ENCODE measurements at regions not wholly inside any gene's neighbourhood (a gene's known extent, or its start where the extent isn't known, plus 50 kb on each side); places are given as distances from the start of the nearest gene placed in this dataset.
A peak's percentile ranks its signal among the peaks of the same experiment; 100 is the strongest.

DNA sequence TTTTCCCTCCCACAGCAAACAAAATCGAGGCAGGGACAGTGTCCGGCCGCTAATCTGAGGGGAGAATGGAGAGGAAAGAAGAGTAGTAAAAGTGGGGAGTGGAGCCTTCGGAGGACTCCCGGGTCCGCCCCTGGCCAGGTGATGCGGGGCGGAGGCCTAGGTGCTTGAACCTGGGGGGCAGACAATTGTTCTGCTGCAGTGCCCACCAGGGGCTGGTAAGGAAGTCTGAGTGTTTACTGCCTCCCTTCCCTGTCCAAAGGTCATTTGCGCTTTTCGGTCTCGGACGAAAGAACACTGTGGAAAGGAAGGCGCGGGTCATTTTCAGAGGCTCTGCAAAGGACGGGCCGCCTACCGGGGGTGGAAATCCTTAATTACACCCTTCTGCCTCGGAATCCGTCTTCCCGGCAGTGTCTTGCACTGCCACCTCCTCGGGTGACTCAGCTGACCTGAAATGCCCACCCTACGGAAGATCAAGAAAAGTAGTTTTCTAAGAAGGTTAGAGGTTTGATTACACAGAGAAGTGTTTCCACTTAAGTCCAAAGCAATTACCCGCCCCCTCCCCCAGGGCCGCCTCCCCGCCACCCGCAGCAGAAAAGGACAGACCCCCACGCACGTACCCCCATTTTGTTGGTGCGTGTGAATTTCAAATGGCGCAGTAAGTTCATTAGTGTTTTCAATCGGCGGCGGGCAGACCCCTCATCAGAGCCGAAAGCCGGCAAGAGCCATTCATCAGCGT, 99.9 kb upstream of the TENM3 start:
- TF ChIP-seq, protein P1, sequence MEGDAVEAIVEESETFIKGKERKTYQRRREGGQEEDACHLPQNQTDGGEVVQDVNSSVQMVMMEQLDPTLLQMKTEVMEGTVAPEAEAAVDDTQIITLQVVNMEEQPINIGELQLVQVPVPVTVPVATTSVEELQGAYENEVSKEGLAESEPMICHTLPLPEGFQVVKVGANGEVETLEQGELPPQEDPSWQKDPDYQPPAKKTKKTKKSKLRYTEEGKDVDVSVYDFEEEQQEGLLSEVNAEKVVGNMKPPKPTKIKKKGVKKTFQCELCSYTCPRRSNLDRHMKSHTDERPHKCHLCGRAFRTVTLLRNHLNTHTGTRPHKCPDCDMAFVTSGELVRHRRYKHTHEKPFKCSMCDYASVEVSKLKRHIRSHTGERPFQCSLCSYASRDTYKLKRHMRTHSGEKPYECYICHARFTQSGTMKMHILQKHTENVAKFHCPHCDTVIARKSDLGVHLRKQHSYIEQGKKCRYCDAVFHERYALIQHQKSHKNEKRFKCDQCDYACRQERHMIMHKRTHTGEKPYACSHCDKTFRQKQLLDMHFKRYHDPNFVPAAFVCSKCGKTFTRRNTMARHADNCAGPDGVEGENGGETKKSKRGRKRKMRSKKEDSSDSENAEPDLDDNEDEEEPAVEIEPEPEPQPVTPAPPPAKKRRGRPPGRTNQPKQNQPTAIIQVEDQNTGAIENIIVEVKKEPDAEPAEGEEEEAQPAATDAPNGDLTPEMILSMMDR (IDR thresholded peaks at IDR 0.05; ENCODE audit: unreplicated experiment) = no peak
- Mint-ChIP-seq H3K36me3 (ENCODE audit: low read depth, unreplicated experiment) (peaks cover 5% of the 10 kb centered on the region), H3K4me3 (ENCODE audit: unreplicated experiment) (peak overlapping the region; percentile 98), H3K9me3 (ENCODE audit: unreplicated experiment) (no peaks in the 10 kb centered on the region), H3K27me3 (ENCODE audit: unreplicated experiment) (peaks cover 15% of the 10 kb centered on the region), H3K4me1 (ENCODE audit: unreplicated experiment) (peaks cover 16% of the 10 kb centered on the region), H3K27ac (ENCODE audit: unreplicated experiment) (peak overlapping the region; percentile 78)
- peak; percentile 35 for DNase-seq (ENCODE audit: low spot score)

DNA sequence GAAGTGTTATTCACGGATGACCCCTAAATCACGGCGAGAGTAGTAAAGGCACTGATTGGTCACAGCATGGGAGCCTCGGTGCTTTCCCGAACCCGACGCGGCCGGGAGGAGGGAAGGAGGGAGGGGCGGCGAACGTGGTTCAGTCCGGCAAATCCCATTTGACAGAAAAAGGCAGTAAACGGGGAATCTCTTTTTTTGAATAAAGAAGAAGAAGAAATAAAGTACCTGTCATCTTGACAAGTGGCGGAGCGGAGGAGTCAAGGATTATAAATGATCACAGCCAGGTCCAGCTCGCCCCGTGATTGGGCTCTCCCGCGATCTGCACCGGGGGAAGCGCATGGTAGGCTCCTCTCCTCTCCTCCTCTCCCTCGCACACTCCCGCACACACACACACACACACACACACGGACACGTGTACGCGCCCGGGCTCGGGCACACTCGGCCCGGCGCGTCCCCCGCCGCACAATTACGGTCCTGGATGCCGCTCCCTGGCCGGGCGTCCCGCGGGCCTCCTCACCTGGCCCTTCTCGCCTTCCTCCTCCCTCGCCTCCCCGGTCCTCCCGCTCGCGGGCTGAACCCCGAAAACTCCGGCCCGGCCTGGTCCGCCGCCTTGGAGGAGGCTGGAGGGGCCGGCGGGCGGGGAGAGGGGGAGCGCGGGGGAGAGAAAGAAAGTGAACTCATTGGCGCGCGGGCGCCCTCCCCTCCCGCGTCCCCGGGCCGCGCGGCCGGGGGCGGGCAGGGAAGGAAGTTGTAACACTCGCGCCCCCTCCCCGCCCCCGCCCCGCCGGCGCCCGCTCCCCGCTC, 99.2 kb upstream of the TENM3 start:
- DNase-seq (ENCODE audit: low spot score) = peak; percentile 58
- H3K27me3 Mint-ChIP-seq (ENCODE audit: unreplicated experiment) = peaks cover 15% of the 10 kb centered on the region
- no peaks in the 10 kb centered on the region for H3K9me3 Mint-ChIP-seq (ENCODE audit: unreplicated experiment)
- peak overlapping the region; percentile 98 for H3K4me3 Mint-ChIP-seq (ENCODE audit: unreplicated experiment)
- peaks cover 5% of the 10 kb centered on the region for H3K36me3 Mint-ChIP-seq (ENCODE audit: low read depth, unreplicated experiment)
- peak overlapping the region; percentile 78 for H3K27ac Mint-ChIP-seq (ENCODE audit: unreplicated experiment)
- TF ChIP-seq, protein P1 (IDR thresholded peaks at IDR 0.05; ENCODE audit: unreplicated experiment) = no peak
- H3K4me1 Mint-ChIP-seq (ENCODE audit: unreplicated experiment) = peaks cover 16% of the 10 kb centered on the region

DNA sequence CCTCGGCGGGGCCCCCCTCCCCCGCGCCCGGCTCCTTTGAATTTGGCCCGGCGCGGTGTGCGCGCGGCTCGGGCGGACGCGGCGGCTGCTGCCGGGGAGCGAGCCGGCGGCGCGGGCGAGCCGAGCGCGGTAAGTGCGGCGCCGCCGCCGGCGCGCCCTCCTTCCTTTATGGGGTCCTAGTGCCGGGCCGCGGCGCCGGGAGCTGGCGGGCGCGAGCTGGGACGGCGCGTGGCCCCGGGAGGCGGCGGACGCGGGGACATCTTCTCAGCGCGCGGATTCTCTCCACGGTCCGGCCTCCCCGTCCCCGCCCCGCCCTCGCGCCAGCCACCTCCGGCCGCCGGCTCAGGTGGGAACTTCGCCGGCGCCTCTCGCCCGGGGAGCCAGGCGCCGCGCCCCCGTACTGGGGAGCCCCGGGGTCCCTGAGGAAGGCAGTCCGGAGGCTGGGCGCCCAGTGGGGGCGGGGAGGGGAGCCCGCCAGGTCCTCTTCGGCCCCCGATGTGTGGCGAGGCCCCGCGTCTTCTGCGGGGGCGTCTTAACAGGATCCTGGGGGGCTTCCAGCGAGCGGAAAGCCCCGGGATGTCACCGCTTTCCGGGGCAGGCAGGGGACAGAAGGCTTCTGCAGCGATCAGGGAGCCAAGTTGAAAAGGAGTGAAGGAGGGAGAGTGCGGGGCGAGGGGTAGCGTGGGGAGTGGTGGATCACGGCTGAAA, 98.4 kb upstream of the TENM3 start:
- TF ChIP-seq, protein P1 (IDR thresholded peaks at IDR 0.05; ENCODE audit: unreplicated experiment) = no peak
- DNase-seq (ENCODE audit: low spot score) = peak; percentile 47
- peaks cover 5% of the 10 kb centered on the region for H3K36me3 Mint-ChIP-seq (ENCODE audit: low read depth, unreplicated experiment)
- peak overlapping the region; percentile 99 for H3K4me3 Mint-ChIP-seq (ENCODE audit: unreplicated experiment)
- H3K4me1 Mint-ChIP-seq (ENCODE audit: unreplicated experiment) = peaks cover 16% of the 10 kb centered on the region
- peaks cover 15% of the 10 kb centered on the region for H3K27me3 Mint-ChIP-seq (ENCODE audit: unreplicated experiment)
- no peaks in the 10 kb centered on the region for H3K9me3 Mint-ChIP-seq (ENCODE audit: unreplicated experiment)
- peak overlapping the region; percentile 92 for H3K27ac Mint-ChIP-seq (ENCODE audit: unreplicated experiment)

DNA sequence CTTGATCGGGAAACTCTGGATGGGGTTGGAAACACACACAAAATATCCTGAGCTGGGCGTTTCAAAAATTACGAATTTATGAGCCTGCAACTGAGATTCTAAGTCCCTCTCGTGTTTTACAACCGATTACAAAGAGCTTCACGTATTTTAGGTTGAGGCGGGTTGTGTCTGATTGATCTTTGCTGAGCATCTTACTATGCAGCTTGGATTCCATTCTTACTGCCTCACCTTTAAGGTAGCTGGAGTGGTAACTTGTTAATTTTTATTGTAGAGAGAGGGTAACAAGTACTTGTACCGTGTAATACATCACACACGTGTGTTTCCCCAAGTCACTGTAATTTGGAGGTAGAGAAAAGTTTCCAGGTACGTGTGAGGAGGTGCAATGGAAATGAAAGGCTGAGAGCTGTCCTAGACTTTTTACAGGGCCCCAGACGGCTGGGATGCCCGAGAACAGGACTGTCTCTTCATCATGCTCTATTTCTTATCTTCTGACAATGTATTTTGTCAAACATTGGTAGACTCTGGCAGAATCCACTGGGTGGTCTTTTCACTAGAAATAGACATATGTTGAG, 97.8 kb upstream of the TENM3 start:
- no peak for DNase-seq (ENCODE audit: low spot score)
- TF ChIP-seq, protein P1 (IDR thresholded peaks at IDR 0.05; ENCODE audit: unreplicated experiment) = no peak
- peaks cover 17% of the 10 kb centered on the region for H3K27me3 Mint-ChIP-seq (ENCODE audit: unreplicated experiment)
- peaks cover 5% of the 10 kb centered on the region for H3K36me3 Mint-ChIP-seq (ENCODE audit: low read depth, unreplicated experiment)
- peak overlapping the region; percentile 92 for H3K27ac Mint-ChIP-seq (ENCODE audit: unreplicated experiment)
- no peaks in the 10 kb centered on the region for H3K9me3 Mint-ChIP-seq (ENCODE audit: unreplicated experiment)
- peak overlapping the region; percentile 99 for H3K4me3 Mint-ChIP-seq (ENCODE audit: unreplicated experiment)
- H3K4me1 Mint-ChIP-seq (ENCODE audit: unreplicated experiment) = peaks cover 16% of the 10 kb centered on the region

Data from endothelial cell (in vitro differentiated cells).